ENCODE measurements at regions not wholly inside any gene's neighbourhood (a gene's known extent, or its start where the extent isn't known, plus 50 kb on each side); places are given as distances from the start of the nearest gene placed in this dataset.

DNA sequence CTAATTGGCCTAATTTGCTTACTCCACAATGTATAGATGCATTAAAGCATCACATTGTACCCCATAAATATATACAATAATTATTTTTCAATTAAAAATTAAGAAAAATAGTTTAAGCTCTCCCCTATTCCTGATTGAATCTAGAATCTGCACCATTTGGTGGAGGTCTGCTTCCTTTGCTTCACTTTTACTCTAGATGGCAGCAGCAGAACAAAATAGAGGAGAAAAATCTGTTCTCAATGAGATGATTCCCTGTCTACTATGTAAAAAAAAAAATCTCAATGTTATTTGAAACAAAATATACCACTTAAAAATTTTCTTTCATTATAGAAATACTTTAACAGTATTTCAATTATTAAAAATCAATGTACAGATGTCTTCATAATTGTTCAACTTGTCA is 109.6 kb upstream of the FXR1 start:
- Mint-ChIP-seq H3K27me3 (ENCODE audit: low read depth) (no peaks in the 10 kb centered on the region), H3K4me3 (no peak overlapping the region)
- TF ChIP-seq, protein P1, sequence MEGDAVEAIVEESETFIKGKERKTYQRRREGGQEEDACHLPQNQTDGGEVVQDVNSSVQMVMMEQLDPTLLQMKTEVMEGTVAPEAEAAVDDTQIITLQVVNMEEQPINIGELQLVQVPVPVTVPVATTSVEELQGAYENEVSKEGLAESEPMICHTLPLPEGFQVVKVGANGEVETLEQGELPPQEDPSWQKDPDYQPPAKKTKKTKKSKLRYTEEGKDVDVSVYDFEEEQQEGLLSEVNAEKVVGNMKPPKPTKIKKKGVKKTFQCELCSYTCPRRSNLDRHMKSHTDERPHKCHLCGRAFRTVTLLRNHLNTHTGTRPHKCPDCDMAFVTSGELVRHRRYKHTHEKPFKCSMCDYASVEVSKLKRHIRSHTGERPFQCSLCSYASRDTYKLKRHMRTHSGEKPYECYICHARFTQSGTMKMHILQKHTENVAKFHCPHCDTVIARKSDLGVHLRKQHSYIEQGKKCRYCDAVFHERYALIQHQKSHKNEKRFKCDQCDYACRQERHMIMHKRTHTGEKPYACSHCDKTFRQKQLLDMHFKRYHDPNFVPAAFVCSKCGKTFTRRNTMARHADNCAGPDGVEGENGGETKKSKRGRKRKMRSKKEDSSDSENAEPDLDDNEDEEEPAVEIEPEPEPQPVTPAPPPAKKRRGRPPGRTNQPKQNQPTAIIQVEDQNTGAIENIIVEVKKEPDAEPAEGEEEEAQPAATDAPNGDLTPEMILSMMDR (conservative IDR thresholded peaks at IDR 0.05), result peak; percentile 80

More for the DNA sequence above, 109.6 kb upstream of the FXR1 start:
- Histone ChIP-seq H2BK12ac (ENCODE audit: insufficient read length, low read depth, low read length) (no peak overlapping the region), H2BK120ac (ENCODE audit: low read depth, low read length, poor library complexity, severe bottlenecking) (no peak overlapping the region), H3K27me3 (ENCODE audit: insufficient read depth, low read length) (no peaks in the 10 kb centered on the region), H3K9me3 (ENCODE audit: control insufficient read depth, low read depth, low read length) (no peaks in the 10 kb centered on the region), H2AK5ac (ENCODE audit: insufficient read length, low read length) (no peak overlapping the region), H3K79me2 (ENCODE audit: insufficient read depth, low read length) (no peaks in the 10 kb centered on the region), H3K4me2 (ENCODE audit: insufficient read depth, insufficient read length, low read length) (no peak overlapping the region), H3K27ac (ENCODE audit: insufficient read length, low read depth, low read length) (no peak overlapping the region), H2BK20ac (ENCODE audit: low read depth, low read length, poor library complexity, severe bottlenecking) (no peak overlapping the region), H2AFZ (ENCODE audit: low read length) (no peak overlapping the region), H3K9ac (ENCODE audit: extremely low read depth, insufficient read length, low read length) (no peak overlapping the region), H3K14ac (ENCODE audit: insufficient read depth, low read length) (no peak overlapping the region), H2BK15ac (ENCODE audit: low read depth, low read length) (no peak overlapping the region), H3K18ac (ENCODE audit: insufficient read length, low read depth, low read length) (no peak overlapping the region), H4K5ac (ENCODE audit: insufficient read length, low read depth, low read length) (no peak overlapping the region), H4K20me1 (ENCODE audit: control insufficient read depth, insufficient read depth, insufficient read length) (no peaks in the 10 kb centered on the region), H3T11ph (ENCODE audit: low read length) (no peak overlapping the region), H3K56ac (ENCODE audit: insufficient read length, low read depth, low read length) (no peak overlapping the region), H2BK5ac (ENCODE audit: insufficient read length, low read length) (no peak overlapping the region), H3K79me1 (ENCODE audit: insufficient read depth, low read depth, low read length, poor library complexity, severe bottlenecking) (no peaks in the 10 kb centered on the region), H3K4me1 (ENCODE audit: insufficient read depth, low read length) (no peaks in the 10 kb centered on the region; the same call in 1 of the 2 replicates), H4K91ac (ENCODE audit: insufficient read length, low read depth, low read length) (no peak overlapping the region), H3K23ac (ENCODE audit: insufficient read length, low read depth, low read length) (no peak overlapping the region), H3K23me2 (ENCODE audit: insufficient read length, low read depth, low read length, poor library complexity, severe bottlenecking) (no peaks in the 10 kb centered on the region), H3K4ac (ENCODE audit: low read depth, low read length) (no peak overlapping the region), H4K8ac (replicated peaks; ENCODE audit: insufficient read length, low read depth, low read length) (no peak overlapping the region)
- no peaks in the 10 kb centered on the region; a peak in 1 of 5 replicates for H3K9me3 Mint-ChIP-seq
- H3K36me3 Mint-ChIP-seq (ENCODE audit: insufficient read depth in 1 of 3, low read depth in 3 of 3), result no peaks in the 10 kb centered on the region
- H3K4me1 Mint-ChIP-seq, result peaks cover 13% of the 10 kb centered on the region in 2 experiments
- DNase-seq, result no peak
- H3K27ac Mint-ChIP-seq, result no peak overlapping the region
